Kidney glomerular epithelial cell (primary cell): ENCODE measurements at regions not wholly inside any gene's neighbourhood (a gene's known extent, or its start where the extent isn't known, plus 50 kb on each side); places are given as distances from the start of the nearest gene placed in this dataset.
"Not testable (repeated sequence)": the region's sequence is repeated elsewhere in the genome, so short reads cannot be mapped to it uniquely, and the experiment has no call there.

Source experiments
- DNase-seq: peaks from one replicate; lab custom pipeline; 2025; lab: John Stamatoyannopoulos, UW

GRCh38 chr2:3036432-3037125 is 341.0 kb downstream of the EIPR1 start:
- DNase-seq = no peak

GRCh38 chr2:3035385-3036050 is 342.1 kb downstream of the EIPR1 start:
- DNase-seq = no peak

DNA sequence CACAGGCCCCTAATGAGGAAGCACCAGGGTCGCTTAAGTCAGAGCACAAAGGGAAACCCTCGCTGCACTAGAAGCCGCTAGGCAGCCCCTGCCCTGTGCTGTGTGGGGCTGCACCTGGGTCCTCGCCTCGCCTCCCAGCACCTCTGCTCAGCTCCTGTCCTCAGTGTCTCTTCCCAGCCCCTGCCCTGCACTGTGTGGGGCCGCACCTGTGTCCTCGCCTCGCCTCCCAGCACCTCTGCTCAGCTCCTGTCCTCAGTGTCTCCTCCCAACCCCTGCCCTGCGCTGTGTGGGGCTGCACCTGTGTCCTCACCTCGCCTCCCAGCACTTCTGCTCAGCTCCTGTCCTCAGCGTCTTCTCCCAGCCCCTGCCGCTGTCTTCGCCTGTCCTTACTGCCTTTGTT is 342.8 kb downstream of the EIPR1 start:
- no peak for DNase-seq

DNA sequence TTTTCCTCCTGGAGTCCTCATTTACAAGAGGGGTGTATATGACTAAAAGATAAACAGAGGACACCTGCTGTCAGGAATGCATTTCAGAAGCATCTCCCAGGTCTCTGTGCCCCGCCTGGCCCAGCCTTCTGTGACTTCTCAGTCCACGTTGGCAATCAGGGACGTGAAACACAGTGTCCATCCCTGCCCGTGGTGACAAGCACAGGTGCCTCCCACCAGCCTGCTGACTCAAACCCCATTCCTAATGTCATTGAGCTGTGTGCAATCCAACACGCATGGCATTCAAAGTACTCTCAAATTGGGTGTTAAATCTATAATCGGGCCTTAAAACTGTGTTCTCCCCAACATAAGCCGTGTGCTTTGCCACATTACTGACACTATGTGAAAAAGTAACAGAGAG is 343.2 kb downstream of the EIPR1 start:
- no peak for DNase-seq

DNA sequence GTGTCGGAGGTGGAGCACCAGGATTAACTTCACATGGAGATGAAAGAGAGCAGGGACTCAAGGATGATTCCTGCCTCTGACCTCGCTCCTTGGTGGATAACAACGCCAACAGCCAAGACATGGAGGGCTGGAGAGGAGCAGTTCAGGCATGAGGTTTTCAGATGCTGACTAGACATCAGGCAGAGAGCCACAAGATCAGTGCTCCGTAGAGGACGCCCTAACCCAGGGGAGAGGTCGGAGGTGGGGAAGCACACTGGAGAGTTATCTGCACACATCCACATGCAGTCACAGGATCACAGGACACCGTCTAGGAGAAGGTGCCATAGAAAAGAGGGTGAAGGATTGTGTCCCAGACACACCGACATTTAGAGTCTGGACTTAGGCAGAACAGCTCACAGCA is 344.3 kb downstream of the EIPR1 start:
- no peak for DNase-seq

- DNase-seq = not testable (repeated sequence)
These were observed 346.8 kb downstream of the EIPR1 start for GRCh38 chr2:3030791-3031190.

- DNase-seq = no peak
These were observed 351.6 kb downstream of the EIPR1 start for GRCh38 chr2:3025984-3026383.

GRCh38 chr2:3025261-3025660 is 352.4 kb downstream of the EIPR1 start:
- DNase-seq = no peak

- no peak for DNase-seq
These were observed 353.1 kb downstream of the EIPR1 start for GRCh38 chr2:3024401-3024935.

DNA sequence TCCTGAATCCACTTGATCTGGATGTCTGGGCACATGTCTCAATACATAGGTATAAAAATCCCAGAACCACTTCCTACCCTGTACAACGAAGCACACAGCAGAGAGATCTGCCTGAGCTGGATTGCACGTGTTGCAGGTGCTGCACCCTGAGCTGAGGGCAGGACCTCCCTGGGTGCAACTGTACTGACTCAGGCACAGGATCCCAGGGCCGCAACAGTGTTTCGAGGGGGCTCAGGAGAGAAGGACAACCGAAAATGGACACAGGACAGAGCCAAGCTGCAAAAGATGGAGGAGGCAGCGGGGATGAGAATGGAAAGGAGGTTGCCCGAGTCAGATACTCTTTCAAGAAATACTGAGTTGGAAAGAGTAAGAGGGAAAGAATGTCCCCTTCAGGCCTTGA is 354.1 kb downstream of the EIPR1 start:
- DNase-seq = no peak

- no peak for DNase-seq
These were observed 354.7 kb downstream of the EIPR1 start for GRCh38 chr2:3022841-3023372.

GRCh38 chr2:3021720-3022119 is 355.9 kb downstream of the EIPR1 start:
- DNase-seq = no peak

GRCh38 chr2:3010001-3010400 is 367.6 kb downstream of the EIPR1 start:
- no peak for DNase-seq

DNA sequence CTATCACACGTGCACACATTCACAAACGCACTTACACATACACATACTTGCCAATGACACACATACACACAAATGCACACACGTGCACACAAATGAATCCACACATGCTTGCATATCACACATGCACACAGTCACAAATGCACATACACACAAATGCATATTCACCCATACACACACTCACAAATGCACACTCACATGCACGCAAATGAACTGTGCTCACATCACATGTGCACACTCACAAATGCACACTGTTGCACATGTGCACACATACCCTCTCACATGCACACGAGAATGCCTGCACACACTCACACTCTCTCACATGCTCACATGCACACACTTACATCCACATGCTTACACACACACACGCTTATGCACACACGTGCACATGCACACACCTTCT is 368.1 kb downstream of the EIPR1 start:
- DNase-seq = no peak

DNA sequence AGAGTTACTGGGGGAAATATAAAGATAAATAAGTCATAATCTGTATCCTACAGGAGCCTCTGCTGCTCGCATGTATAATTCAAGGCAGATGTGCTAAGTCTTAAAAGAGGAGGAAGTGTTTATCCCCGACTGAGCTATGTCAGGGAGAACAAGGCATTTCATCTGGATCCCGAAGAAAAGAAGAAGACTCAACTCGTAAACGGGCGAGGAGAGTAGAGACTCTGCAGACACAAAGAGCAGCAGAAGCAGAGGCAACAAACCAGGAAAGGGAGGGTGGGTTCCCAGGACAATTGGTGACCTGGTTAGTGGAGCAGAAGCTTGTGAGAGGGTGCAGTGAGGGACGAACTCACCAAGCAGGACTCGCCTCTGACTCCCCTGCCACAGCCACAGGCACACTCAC is 368.6 kb downstream of the EIPR1 start:
- no peak for DNase-seq

- no peak for DNase-seq
These were observed 369.1 kb downstream of the EIPR1 start for GRCh38 chr2:3008561-3008960.

DNA sequence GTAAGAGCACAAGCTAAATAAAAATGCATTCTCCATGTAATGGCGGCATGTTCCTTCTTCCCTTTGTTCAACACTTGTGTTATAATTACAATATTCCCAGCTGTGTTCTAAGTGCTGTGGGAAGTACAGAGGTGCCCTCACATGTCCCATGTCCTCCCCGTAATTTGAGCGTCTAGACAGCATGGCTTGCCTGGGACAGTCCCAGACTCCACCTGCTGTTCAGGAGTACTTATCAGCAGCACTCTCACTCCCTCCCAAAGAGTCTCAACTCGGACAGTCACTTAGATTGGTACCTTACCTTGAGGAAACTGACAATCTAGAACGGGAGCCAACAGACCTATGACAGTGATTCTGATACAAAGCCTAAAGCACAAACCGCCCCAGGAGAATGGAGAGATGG is 370.5 kb downstream of the EIPR1 start:
- DNase-seq = no peak

- DNase-seq = no peak
These were observed 371.6 kb downstream of the EIPR1 start for GRCh38 chr2:3005859-3006501.

DNA sequence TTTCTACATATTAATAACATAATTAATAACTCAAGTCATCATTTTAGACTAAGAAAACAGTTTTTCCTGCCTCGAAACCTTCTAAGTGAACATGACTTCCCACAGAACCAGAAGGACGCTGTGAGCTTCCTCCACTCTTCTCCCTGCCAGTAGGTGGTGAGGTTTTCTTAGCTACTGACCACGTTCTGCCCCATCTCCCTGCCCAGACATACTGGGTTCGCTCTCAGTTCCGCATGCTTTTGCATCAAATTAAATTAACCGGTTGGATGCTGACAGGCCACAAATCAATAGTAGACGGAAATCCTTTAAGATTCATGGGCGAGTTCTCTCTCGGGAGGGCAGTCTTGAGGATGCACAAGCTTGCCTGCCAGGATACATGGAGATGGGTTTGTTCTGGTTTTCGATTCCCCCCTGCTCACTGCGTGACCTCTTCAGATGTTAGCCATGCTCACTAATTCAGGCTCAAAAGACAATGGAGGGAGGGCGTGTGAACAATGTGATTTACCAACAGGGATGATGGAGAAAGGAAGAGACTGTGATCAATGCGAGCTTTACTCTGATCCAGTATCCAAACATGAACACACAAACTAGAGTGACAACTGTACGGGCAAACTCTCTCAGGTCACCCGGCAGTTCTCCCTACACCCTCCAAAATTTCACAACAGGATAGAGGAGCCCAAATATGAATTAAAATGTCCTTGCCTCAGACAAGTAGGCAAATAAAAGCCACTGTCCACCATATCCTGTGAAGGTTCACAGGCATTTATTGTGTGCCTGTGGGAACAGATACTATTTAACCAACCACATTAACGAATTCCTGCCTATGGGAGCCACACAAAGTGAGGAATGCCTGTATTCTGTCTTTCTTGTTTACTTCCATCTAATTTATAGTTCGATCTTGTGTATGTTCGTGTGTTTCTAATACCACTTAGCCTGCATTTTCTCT is 375.7 kb downstream of the EIPR1 start:
- no peak for DNase-seq

DNA sequence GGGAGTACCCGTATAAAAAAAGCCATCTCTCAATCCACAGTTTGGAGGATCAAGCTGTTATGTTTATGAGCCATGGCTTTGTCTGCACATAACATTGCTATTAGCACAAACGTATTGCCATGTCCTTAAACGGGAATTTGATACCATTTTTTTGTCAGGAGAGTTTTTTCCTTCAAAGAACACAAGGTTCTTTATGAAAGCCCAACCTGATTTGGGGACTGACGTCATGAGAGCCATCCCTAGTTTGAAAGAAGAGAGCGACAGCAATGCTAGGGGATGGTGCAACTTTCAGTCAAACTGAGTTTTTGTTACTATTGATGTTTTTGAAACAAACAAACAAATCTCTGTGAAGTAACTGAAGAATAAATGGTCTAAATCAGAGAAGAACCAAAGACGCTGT is 376.6 kb downstream of the EIPR1 start:
- no peak for DNase-seq

DNA sequence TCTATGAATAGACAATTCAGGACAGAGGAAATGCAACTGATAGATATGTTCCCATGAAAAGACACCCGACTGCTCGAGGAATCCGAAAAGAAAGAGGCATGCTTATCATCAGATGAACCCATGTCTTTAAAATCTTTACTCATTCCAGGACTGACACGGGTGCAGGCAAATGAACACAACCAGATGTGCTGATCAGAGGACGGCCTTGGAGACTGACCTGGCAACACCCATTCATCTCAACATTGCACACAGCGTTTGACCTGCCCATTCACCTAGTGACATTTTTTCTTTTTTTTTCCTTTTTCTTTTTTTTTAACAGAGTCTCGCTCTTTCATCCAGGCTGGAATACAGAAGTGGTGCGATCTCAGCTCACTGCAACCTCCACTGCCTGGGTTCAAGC is 377.5 kb downstream of the EIPR1 start:
- DNase-seq = no peak

GRCh38 chr2:2998971-2999370 is 378.6 kb downstream of the EIPR1 start:
- no peak for DNase-seq
